Keratinocyte (primary cell): ENCODE measurements at regions not wholly inside any gene's neighbourhood (a gene's known extent, or its start where the extent isn't known, plus 50 kb on each side); places are given as distances from the start of the nearest gene placed in this dataset.
"Not testable (repeated sequence)": the region's sequence is repeated elsewhere in the genome, so short reads cannot be mapped to it uniquely, and the experiment has no call there.

Experiments used
- CTCF ChIP-seq, 3 experiments: IDR thresholded peaks in 1 of 3; conservative IDR thresholded peaks in 1 of 3; optimal IDR thresholded peaks in 1 of 3; 2 replicates in 2 of 3; 3 replicates in 1 of 3; pipeline versions ENCODE3 to v1.5.1; 2011; ENCODE audit warnings: low read length in 3 of 3, mild to moderate bottlenecking in 3 of 3, moderate library complexity in 2 of 3, control low read depth in 1 of 3, inconsistent platforms in 1 of 3; ENCODE audit not compliant: insufficient read depth in 2 of 3; ENCODE audit errors: extremely low read depth in 1 of 3
- EZH2 ChIP-seq: IDR thresholded peaks from one replicate; pipeline ENCODE4 v1.6.1; 2012; ENCODE audit warnings: inconsistent platforms, mild to moderate bottlenecking, low read length, moderate library complexity

- not testable (repeated sequence) for TF ChIP-seq CTCF (optimal IDR thresholded peaks at IDR 0.05 in 1 of 3, IDR thresholded peaks at IDR 0.05 in 1 of 3, conservative IDR thresholded peaks at IDR 0.05 in 1 of 3; ENCODE audit: extremely low read depth in 1 of 3, insufficient read depth in 2 of 3, low read length in 3 of 3); EZH2
Observed at GRCh38 chr6:74888741-74889140, 317.1 kb downstream of the COL12A1 start.
